VCaP (cell line): ENCODE measurements at regions not wholly inside any gene's neighbourhood (a gene's known extent, or its start where the extent isn't known, plus 50 kb on each side); places are given as distances from the start of the nearest gene placed in this dataset.

Source experiments
- H3K27ac ChIP-seq: fragments of 450-650 bp; 2 replicates; pipeline ENCODE4 v1.5.1; 2017
- CTCF ChIP-seq: fragments of 450-650 bp; conservative IDR thresholded peaks from 2 replicates; pipeline ENCODE4 v1.5.1; 2017; ENCODE audit warnings: mild to moderate bottlenecking, moderate library complexity

GRCh38 chr2:16522031-16522831 is 143.4 kb downstream of the CYRIA start:
- H3K27ac ChIP-seq, result no peak overlapping the region
- TF ChIP-seq CTCF, result no peak

- H3K27ac ChIP-seq, result no peak overlapping the region
- no peak for TF ChIP-seq CTCF
Measured at GRCh38 chr2:16520891-16521290, 144.7 kb downstream of the CYRIA start.

GRCh38 chr2:16515696-16516095 is 149.9 kb downstream of the CYRIA start:
- no peak for TF ChIP-seq CTCF
- no peak overlapping the region for H3K27ac ChIP-seq

GRCh38 chr2:16513626-16514025 is 152.0 kb downstream of the CYRIA start:
- H3K27ac ChIP-seq, result peak overlapping the region; percentile 38
- TF ChIP-seq CTCF, result no peak

GRCh38 chr2:16511041-16511440 is 154.6 kb downstream of the CYRIA start:
- no peak for TF ChIP-seq CTCF
- H3K27ac ChIP-seq, result no peak overlapping the region

GRCh38 chr2:16509042-16509441 is 156.6 kb downstream of the CYRIA start:
- TF ChIP-seq CTCF, result no peak
- H3K27ac ChIP-seq, result no peak overlapping the region

GRCh38 chr2:16508490-16508851 is 157.2 kb downstream of the CYRIA start:
- TF ChIP-seq CTCF, result peak; percentile 55
- H3K27ac ChIP-seq, result peak overlapping the region; percentile 46; the same call in 1 of the 2 replicates
